ENCODE measurements at regions not wholly inside any gene's neighbourhood (a gene's known extent, or its start where the extent isn't known, plus 50 kb on each side); places are given as distances from the start of the nearest gene placed in this dataset.
"Not testable (repeated sequence)": the region's sequence is repeated elsewhere in the genome, so short reads cannot be mapped to it uniquely, and the experiment has no call there.

GRCh38 chr4:58063404-58064160, 953.4 kb upstream of the IGFBP7 start:
- DNase-seq (ENCODE audit: low read depth): no peak

DNA sequence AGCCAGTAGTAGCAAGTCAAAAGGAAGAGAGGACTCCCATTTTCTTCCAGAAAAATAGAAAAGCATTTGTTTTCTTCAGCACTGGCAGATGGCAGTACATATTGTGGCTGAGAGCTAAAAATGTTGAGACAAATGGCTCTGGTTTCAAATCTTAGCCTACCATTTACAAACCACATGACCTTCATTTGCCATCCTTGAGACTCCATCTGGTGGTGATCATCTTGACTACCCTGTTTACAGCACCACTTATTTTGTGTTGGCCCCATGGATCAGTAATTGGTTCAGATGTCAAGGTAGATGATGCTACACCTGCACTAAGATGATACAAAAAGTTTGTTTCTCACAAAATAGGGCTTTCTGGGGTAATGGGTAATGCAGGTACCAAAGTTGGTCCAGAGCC, 951.8 kb upstream of the IGFBP7 start:
- no peak for DNase-seq (ENCODE audit: low read depth)

DNA sequence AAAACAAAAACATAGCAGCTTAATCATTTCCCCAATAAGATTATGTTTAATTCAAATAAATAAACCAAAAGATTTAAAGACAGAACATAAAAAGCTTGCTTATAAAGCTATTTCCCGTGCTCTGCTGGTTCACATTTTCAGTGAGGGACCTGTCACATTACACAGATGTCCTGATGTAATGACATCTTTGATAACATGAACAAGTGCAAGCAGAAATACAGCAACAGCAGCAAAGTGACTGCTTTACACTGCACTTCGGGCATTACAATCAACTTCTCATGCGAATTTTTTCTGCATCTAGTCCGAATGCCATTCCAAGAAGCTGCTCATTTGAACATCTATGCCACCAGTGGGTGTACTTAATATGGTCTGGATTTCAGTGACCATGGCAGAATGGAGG, 940.3 kb upstream of the IGFBP7 start:
- no peak for DNase-seq (ENCODE audit: low read depth)

DNA sequence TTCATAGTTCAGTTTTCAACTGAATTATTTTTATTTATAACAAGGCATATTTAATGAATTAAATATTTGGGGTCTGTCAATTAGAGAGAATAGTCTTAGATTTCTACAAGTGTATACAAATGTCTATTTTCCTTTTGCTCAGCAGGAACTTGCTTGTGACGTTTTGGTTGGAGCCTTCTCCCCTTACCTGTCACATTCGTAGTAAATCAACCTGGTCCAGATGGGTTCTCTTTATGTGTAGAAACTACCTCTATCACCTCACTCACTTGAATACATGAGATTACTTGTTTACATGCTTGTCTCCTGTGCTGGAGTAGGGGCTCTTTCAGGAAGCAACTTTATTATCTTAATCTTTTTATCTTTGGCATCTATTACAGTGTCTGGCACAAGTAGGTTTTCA, 938.3 kb upstream of the IGFBP7 start:
- DNase-seq (ENCODE audit: low read depth): no peak

GRCh38 chr4:58042176-58042575, 932.0 kb upstream of the IGFBP7 start:
- no peak for DNase-seq (ENCODE audit: low read depth)

DNA sequence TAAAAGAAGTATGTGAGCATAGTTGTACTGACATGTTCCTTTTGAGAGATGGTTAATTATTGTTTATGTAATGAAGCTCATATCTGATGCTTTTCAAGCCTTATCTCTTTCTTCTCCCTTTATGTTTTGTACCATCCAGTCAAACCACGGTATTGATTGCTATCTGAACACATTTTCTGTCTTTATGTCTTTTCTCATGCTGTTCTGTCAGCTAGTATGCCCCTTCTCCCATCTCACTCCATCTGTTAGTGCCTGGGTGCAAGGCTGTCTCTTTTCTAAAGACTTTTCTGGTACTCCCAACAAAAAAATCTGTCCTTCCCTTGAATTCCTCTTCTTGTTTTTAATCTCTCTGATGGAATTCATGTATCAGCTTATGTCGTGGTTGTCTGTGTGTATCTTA, 883.8 kb upstream of the IGFBP7 start:
- no peak for DNase-seq (ENCODE audit: low read depth)

DNA sequence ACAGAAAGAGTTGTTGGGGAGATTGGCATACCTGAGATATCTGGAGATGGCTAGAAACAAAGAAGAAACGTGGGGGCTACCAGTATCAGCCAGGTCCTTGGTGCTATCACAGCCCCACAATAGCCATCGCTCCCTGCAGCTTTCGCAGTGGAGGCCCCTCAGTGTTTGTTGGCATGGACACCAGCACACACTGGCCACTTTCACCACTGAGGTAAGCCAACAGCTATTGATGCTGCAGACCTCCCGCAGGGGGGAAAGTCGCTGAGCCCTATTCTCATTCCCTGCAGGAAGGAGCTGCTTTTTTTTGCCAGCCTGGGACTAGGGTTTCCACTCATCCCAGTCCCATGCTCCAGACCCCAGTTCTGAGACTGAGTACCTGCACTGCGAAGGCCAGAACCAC, 879.2 kb upstream of the IGFBP7 start:
- DNase-seq (ENCODE audit: low read depth): no peak

- no peak for DNase-seq (ENCODE audit: low read depth)
Measured at GRCh38 chr4:57985161-57985560, 875.0 kb upstream of the IGFBP7 start.

DNA sequence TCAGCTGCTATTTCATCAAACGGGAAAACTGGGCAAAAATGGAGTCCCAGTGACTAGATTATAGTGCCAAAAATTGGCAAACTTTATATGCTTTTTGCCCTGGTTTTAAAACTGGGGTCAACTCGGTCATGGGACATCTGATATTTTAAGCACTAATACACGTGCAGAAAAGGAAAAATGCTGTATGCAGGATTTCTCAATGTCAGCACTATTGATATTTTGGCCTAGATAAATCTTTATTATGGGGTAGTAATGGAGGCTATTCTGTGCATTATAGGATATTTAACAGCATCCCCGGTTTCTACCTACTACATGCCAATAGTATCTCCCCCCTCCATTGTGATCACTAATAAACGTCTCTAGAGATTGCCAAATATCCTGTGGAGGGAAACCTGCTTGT, 870.9 kb upstream of the IGFBP7 start:
- no peak for DNase-seq (ENCODE audit: low read depth)

DNA sequence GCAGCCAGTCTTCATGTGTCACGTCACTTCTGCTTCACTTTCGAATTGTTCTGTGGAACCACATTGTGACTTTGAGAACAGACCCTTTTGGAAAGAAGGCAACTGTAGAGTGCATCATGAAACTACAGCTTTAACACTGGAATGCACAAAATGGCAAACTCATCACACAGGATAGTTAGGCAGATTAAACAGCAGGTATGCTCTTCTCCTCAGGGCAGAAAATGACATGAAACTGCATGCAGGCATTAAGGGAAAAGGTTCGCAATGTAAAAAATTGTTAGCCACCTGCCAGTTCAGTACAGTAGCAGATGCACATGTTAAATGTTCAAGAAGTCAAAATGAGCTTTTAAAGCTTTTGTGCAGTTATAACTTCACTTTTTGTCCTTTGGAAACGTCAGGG, 864.6 kb upstream of the IGFBP7 start:
- no peak for DNase-seq (ENCODE audit: low read depth)

DNA sequence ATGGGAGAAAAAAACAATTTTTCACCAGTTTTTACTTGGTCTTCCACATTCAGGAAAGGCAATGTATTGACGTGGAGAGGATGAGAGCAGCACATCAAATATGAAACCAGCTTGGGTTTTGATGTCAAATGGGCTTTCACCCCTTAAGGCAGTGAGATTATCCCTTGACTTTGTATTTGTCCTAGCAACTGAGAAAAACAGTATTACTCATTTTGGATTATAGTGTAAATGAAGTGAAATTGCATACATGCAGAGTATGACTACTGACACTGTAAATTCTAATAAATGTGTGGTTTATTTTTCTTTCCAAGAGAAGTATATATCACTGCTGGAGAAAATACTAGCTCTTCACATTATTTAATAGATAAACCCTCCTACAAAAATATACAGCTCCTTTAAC, 863.6 kb upstream of the IGFBP7 start:
- no peak for DNase-seq (ENCODE audit: low read depth)

GRCh38 chr4:57971261-57971660, 861.1 kb upstream of the IGFBP7 start:
- DNase-seq (ENCODE audit: low read depth): no peak

GRCh38 chr4:57966987-57967760, 857.0 kb upstream of the IGFBP7 start:
- no peak for DNase-seq (ENCODE audit: low read depth)

GRCh38 chr4:57965431-57965830, 855.2 kb upstream of the IGFBP7 start:
- not testable (repeated sequence) for DNase-seq (ENCODE audit: low read depth)

- DNase-seq (ENCODE audit: low read depth): no peak
Measured at GRCh38 chr4:57945298-57945697, 835.1 kb upstream of the IGFBP7 start.

DNA sequence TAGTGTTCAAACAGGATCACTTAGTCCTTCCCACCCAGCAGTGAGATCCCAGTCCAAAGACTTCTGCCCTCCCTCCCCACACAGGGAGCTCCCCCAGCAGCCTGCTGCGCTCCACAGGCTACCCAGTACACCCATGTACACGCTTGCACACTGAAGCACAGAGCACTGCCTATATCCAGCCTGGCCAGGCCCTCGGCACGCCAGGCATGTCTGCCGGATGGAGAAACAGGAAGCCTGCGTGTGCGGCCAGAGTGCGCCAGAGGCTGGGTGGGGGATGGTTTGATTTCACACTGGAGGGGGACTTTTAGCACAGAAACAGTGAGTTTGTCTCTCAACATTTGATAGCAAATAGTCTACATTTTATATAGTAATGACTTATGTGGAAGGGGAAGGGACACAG, 833.5 kb upstream of the IGFBP7 start:
- DNase-seq (ENCODE audit: low read depth): no peak

GRCh38 chr4:57937326-57937725, 827.1 kb upstream of the IGFBP7 start:
- DNase-seq (ENCODE audit: low read depth): not testable (repeated sequence)

GRCh38 chr4:57926311-57926710, 816.1 kb upstream of the IGFBP7 start:
- DNase-seq (ENCODE audit: low read depth): no peak

DNA sequence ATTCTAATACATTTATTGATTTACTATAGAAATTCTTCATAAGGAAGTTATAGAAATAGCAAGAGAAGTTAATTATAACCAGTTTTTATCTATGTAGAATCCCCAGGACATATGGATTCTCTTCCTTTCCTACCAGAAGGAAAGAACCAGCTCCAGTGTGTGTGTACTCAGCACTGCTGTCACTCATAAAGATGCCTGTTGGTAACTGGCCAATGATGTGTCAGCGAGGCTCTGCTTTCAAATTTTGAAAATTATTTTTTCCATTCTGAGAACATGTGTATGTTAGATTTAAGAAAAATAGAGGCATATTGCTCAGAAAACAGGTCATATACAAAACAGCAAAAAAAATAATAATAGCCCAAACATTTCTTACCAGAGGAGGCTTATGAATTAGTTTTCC, 814.8 kb upstream of the IGFBP7 start:
- DNase-seq (ENCODE audit: low read depth): no peak

DNA sequence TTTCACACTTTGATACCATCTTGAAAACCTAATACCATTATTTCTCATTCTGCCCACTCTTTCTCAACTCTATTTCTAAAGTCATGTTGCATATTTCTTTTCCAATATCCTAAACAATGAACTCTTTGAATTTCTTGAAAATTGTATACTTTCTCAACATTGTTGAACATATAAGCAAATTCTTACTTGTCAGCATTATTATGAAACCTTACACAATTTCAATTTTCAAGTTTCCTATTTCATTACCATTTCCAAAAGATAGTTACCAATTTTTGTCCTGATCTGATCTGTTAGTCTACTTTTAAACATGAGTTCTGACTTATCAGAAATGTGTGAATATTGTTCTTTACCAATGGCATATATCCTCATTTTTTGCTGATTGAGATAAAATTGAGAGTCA, 806.3 kb upstream of the IGFBP7 start:
- no peak for DNase-seq (ENCODE audit: low read depth)

- no peak for DNase-seq (ENCODE audit: low read depth)
Measured at GRCh38 chr4:57911203-57911602, 801.0 kb upstream of the IGFBP7 start.

- no peak for DNase-seq (ENCODE audit: low read depth)
Measured at GRCh38 chr4:57910151-57910550, 800.0 kb upstream of the IGFBP7 start.

DNA sequence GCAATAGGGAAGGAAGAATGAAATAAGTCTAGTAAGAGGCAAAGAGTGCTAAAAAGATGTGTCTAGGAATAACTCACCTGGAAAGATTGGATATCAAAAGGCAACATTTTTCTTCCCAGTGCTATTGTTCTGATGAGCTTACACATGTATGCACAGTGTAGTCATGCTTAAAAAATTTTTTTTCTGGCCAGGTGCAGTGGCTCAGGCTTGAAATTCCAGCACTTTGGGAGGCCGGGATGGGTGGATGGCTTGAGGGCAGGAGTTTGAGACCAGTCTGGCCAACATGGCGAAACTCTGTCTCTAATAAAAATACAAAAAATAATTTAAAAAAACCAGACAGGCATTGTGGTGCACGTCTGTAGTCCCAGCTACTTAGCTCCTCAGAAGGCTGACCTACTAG, 795.8 kb upstream of the IGFBP7 start:
- DNase-seq (ENCODE audit: low read depth): no peak

GRCh38 chr4:57877047-57877458, 766.9 kb upstream of the IGFBP7 start:
- no peak for DNase-seq (ENCODE audit: low read depth)

Measured in activated T-helper 1 cell treated with Interleukin-2 at 50 U/mL for 16 hours (primary cell).